Fibroblast of gingiva (primary cell): ENCODE measurements at regions not wholly inside any gene's neighbourhood (a gene's known extent, or its start where the extent isn't known, plus 50 kb on each side); places are given as distances from the start of the nearest gene placed in this dataset.

Experiments used
- DNase-seq: peaks from one replicate; pipeline ENCODE4 v3.0.0-alpha.2; 2011; ENCODE audit warnings: low read depth

GRCh38 chr10:94192974-94193373 is 169.8 kb downstream of the NOC3L start:
- no peak for DNase-seq

GRCh38 chr10:94193466-94193924 is 169.2 kb downstream of the NOC3L start:
- DNase-seq, result peak; percentile 84

- DNase-seq, result peak; percentile 60
Measured at GRCh38 chr10:94194256-94194655, 168.5 kb downstream of the NOC3L start.

GRCh38 chr10:94197241-94197640 is 165.5 kb downstream of the NOC3L start:
- DNase-seq, result no peak

- DNase-seq, result no peak
Measured at GRCh38 chr10:94198324-94198723, 164.4 kb downstream of the NOC3L start.

GRCh38 chr10:94199565-94199964 is 163.2 kb downstream of the NOC3L start:
- no peak for DNase-seq

- DNase-seq, result no peak
Measured at GRCh38 chr10:94200146-94200837, 162.4 kb downstream of the NOC3L start.

- DNase-seq, result no peak
Measured at GRCh38 chr10:94205396-94205831, 157.3 kb downstream of the NOC3L start.

- DNase-seq, result no peak
Measured at GRCh38 chr10:94206176-94206575, 156.6 kb downstream of the NOC3L start.

GRCh38 chr10:94208315-94208714 is 154.4 kb downstream of the NOC3L start:
- no peak for DNase-seq

GRCh38 chr10:94210440-94211168 is 152.1 kb downstream of the NOC3L start:
- DNase-seq, result no peak

- no peak for DNase-seq
Measured at GRCh38 chr10:94211169-94211510, 151.6 kb downstream of the NOC3L start.

GRCh38 chr10:94213001-94213530 is 149.7 kb downstream of the NOC3L start:
- peak; percentile 40 for DNase-seq

GRCh38 chr10:94213980-94214379 is 148.8 kb downstream of the NOC3L start:
- no peak for DNase-seq

GRCh38 chr10:94214481-94214893 is 148.3 kb downstream of the NOC3L start:
- DNase-seq, result no peak

GRCh38 chr10:94216201-94216600 is 146.5 kb downstream of the NOC3L start:
- DNase-seq, result no peak

- no peak for DNase-seq
Measured at GRCh38 chr10:94217411-94217810, 145.3 kb downstream of the NOC3L start.

- DNase-seq, result no peak
Measured at GRCh38 chr10:94218493-94219183, 144.1 kb downstream of the NOC3L start.

- no peak for DNase-seq
Measured at GRCh38 chr10:94219829-94220228, 142.9 kb downstream of the NOC3L start.

- no peak for DNase-seq
Measured at GRCh38 chr10:94220717-94221116, 142.0 kb downstream of the NOC3L start.

- peak; percentile 61 for DNase-seq
Measured at GRCh38 chr10:94223702-94224370, 138.9 kb downstream of the NOC3L start.

GRCh38 chr10:94224656-94225055 is 138.1 kb downstream of the NOC3L start:
- no peak for DNase-seq
